Ovary (tissue), 3 donors: ENCODE measurements at regions not wholly inside any gene's neighbourhood (a gene's known extent, or its start where the extent isn't known, plus 50 kb on each side); places are given as distances from the start of the nearest gene placed in this dataset.

Source experiments
- EP300 ChIP-seq: sonication (generic); formaldehyde crosslinking; IDR thresholded peaks from one replicate; pipeline ENCODE4 v1.6.1; 2017; ENCODE audit warnings: antibody characterized with exemption
- TF ChIP-seq, protein P1 (sequence below), 3 donors: fragments of 450-650 bp in 2 of 3; fragments of 200-600 bp in 1 of 3; IDR thresholded peaks; one replicate each; pipeline versions ENCODE4 v1.5.1 to v1.8.0; 2016 to 2022; ENCODE audit warnings: antibody characterized with exemption in 3 of 3, mild to moderate bottlenecking in 1 of 3
- donor health status: DM: no; HTN: no; CAD: no.

- TF ChIP-seq, protein P1, sequence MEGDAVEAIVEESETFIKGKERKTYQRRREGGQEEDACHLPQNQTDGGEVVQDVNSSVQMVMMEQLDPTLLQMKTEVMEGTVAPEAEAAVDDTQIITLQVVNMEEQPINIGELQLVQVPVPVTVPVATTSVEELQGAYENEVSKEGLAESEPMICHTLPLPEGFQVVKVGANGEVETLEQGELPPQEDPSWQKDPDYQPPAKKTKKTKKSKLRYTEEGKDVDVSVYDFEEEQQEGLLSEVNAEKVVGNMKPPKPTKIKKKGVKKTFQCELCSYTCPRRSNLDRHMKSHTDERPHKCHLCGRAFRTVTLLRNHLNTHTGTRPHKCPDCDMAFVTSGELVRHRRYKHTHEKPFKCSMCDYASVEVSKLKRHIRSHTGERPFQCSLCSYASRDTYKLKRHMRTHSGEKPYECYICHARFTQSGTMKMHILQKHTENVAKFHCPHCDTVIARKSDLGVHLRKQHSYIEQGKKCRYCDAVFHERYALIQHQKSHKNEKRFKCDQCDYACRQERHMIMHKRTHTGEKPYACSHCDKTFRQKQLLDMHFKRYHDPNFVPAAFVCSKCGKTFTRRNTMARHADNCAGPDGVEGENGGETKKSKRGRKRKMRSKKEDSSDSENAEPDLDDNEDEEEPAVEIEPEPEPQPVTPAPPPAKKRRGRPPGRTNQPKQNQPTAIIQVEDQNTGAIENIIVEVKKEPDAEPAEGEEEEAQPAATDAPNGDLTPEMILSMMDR (IDR thresholded peaks at IDR 0.05) = no peak
- TF ChIP-seq EP300 = no peak
Observed at GRCh38 chr9:8206720-8207119, 407.1 kb upstream of the DMAC1 start.
